Uterus (tissue), 2 donors: ENCODE measurements at regions not wholly inside any gene's neighbourhood (a gene's known extent, or its start where the extent isn't known, plus 50 kb on each side); places are given as distances from the start of the nearest gene placed in this dataset.

Source experiments
- POLR2A ChIP-seq, 2 donors: fragments of 450-650 bp; IDR thresholded peaks; one replicate each; pipeline ENCODE4 v1.6.1; 2016; ENCODE audit warnings: antibody characterized with exemption in 2 of 2, mild to moderate bottlenecking in 1 of 2, moderate library complexity in 1 of 2
- TF ChIP-seq, protein P1 (sequence below), 4 experiments: fragments of 200-600 bp in 2 of 4; fragments of 450-650 bp in 2 of 4; sonication (generic) in 2 of 4; IDR thresholded peaks; one replicate each; pipeline ENCODE4 v1.5.1; 2016 to 2019; ENCODE audit warnings: antibody characterized with exemption in 4 of 4, mild to moderate bottlenecking in 2 of 4, moderate library complexity in 1 of 4

DNA sequence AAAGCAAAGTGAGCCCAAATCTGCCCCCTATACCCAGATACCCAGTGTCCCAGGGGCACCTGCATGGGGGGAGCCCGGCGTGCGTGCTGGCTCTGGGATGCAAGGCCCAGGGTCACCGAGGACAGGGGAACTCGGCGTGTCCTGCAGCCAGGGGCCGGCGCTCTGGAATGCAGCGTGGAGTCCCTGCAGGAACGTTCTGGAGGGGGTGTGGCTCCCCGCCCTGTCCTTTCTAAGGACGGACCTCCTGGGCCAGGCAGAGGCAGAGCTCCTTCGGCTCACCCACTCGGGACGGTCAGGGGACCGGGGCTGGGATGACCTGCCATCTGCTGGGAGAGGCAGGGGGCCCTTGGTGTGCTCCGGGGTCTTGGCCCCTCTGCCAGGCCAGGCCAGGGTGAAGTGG, 1196.8 kb downstream of the BRD1 start:
- TF ChIP-seq, protein P1, sequence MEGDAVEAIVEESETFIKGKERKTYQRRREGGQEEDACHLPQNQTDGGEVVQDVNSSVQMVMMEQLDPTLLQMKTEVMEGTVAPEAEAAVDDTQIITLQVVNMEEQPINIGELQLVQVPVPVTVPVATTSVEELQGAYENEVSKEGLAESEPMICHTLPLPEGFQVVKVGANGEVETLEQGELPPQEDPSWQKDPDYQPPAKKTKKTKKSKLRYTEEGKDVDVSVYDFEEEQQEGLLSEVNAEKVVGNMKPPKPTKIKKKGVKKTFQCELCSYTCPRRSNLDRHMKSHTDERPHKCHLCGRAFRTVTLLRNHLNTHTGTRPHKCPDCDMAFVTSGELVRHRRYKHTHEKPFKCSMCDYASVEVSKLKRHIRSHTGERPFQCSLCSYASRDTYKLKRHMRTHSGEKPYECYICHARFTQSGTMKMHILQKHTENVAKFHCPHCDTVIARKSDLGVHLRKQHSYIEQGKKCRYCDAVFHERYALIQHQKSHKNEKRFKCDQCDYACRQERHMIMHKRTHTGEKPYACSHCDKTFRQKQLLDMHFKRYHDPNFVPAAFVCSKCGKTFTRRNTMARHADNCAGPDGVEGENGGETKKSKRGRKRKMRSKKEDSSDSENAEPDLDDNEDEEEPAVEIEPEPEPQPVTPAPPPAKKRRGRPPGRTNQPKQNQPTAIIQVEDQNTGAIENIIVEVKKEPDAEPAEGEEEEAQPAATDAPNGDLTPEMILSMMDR (IDR thresholded peaks at IDR 0.05): no peak
- TF ChIP-seq POLR2A (IDR thresholded peaks at IDR 0.05): no peak
